SH-SY5Y (cell line): ENCODE measurements at regions not wholly inside any gene's neighbourhood (a gene's known extent, or its start where the extent isn't known, plus 50 kb on each side); places are given as distances from the start of the nearest gene placed in this dataset.

Source experiments
- GATA2 ChIP-seq: IDR thresholded peaks from 2 replicates; pipeline ENCODE4 v1.6.1; 2011; ENCODE audit warnings: mild to moderate bottlenecking, low read depth, low read length
- GATA3 ChIP-seq: IDR thresholded peaks from 2 replicates; pipeline ENCODE4 v1.6.1; 2011; ENCODE audit warnings: low read depth, mild to moderate bottlenecking, low read length, moderate library complexity

GRCh38 chr5:143652108-143652700 lies 159.8 kb upstream of the HMHB1 start:
- TF ChIP-seq GATA2 = no peak
- TF ChIP-seq GATA3 = no peak
